Parathyroid adenoma (tissue), 2 donors: ENCODE measurements at regions not wholly inside any gene's neighbourhood (a gene's known extent, or its start where the extent isn't known, plus 50 kb on each side); places are given as distances from the start of the nearest gene placed in this dataset.

Experiments
- H2AFZ ChIP-seq: fragments of 300-600 bp; sonication (generic); one replicate; pipeline ENCODE4 v1.7.0; 2017; ENCODE audit warnings: antibody characterized with exemption, mild to moderate bottlenecking
- H3K27ac ChIP-seq: fragments of 300-600 bp; sonication (generic); one replicate; pipeline ENCODE4 v1.7.0; 2017
- H3K27me3 ChIP-seq: fragments of 300-600 bp; sonication (generic); one replicate; pipeline ENCODE4 v1.7.0; 2017; ENCODE audit warnings: low read length; ENCODE audit not compliant: control insufficient read depth, insufficient read depth
- H3K36me3 ChIP-seq: fragments of 300-600 bp; sonication (generic); one replicate; pipeline ENCODE4 v1.7.0; 2017; ENCODE audit warnings: low read length; ENCODE audit not compliant: control insufficient read depth, insufficient read depth
- H3K4me1 ChIP-seq: fragments of 300-600 bp; sonication (generic); one replicate; pipeline ENCODE4 v1.7.0; 2017; ENCODE audit warnings: control low read depth
- H3K4me2 ChIP-seq: fragments of 300-600 bp; sonication (generic); one replicate; pipeline ENCODE4 v1.7.0; 2017; ENCODE audit warnings: low read length
- H3K4me3 ChIP-seq: fragments of 300-600 bp; sonication (generic); one replicate; pipeline ENCODE4 v1.7.0; 2017; ENCODE audit warnings: low read depth, low read length
- H3K79me2 ChIP-seq: fragments of 300-600 bp; sonication (generic); one replicate; pipeline ENCODE4 v1.7.0; 2017; ENCODE audit warnings: control low read depth
- H3K9ac ChIP-seq: fragments of 300-600 bp; sonication (generic); one replicate; pipeline ENCODE4 v1.7.0; 2017; ENCODE audit warnings: mild to moderate bottlenecking
- H3K9me3 ChIP-seq: fragments of 300-600 bp; sonication (generic); one replicate; pipeline ENCODE4 v1.7.0; 2017; ENCODE audit warnings: low read length; ENCODE audit not compliant: control insufficient read depth
- TF ChIP-seq, protein P1 (sequence below): fragments of 300-600 bp; sonication (generic); IDR thresholded peaks from one replicate; pipeline ENCODE4 v1.7.0; 2017; ENCODE audit warnings: antibody characterized with exemption, mild to moderate bottlenecking
- donor health status: primary hyperparathyroidism.

DNA sequence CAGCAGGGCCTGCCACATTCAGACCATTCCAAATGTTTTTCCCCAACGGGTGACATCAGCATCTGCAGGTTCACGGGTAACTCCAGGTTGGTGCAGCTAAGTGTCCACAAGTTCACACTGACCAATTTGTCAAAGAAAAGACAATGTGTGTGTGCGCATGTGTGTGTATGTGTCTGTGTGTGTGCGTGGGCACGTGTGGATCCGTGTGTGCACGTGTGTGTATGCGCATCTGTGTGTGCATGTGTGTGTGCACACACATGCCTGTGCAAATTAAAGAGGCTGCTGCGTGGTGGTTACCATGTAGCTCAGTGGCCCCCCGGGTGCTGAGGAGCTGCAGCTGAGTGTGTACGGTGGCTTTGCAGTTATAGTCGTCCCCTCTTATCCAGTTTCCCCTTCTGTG lies 187.4 kb downstream of the TMEM18 start:
- no peaks in the 10 kb centered on the region for H3K4me1 ChIP-seq
- H3K36me3 ChIP-seq: no peaks in the 10 kb centered on the region
- TF ChIP-seq, protein P1, sequence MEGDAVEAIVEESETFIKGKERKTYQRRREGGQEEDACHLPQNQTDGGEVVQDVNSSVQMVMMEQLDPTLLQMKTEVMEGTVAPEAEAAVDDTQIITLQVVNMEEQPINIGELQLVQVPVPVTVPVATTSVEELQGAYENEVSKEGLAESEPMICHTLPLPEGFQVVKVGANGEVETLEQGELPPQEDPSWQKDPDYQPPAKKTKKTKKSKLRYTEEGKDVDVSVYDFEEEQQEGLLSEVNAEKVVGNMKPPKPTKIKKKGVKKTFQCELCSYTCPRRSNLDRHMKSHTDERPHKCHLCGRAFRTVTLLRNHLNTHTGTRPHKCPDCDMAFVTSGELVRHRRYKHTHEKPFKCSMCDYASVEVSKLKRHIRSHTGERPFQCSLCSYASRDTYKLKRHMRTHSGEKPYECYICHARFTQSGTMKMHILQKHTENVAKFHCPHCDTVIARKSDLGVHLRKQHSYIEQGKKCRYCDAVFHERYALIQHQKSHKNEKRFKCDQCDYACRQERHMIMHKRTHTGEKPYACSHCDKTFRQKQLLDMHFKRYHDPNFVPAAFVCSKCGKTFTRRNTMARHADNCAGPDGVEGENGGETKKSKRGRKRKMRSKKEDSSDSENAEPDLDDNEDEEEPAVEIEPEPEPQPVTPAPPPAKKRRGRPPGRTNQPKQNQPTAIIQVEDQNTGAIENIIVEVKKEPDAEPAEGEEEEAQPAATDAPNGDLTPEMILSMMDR: no peak
- no peak overlapping the region for H3K4me3 ChIP-seq
- H3K9me3 ChIP-seq: no peaks in the 10 kb centered on the region
- no peak overlapping the region for H3K27ac ChIP-seq
- no peak overlapping the region for H2AFZ ChIP-seq
- no peaks in the 10 kb centered on the region for H3K79me2 ChIP-seq
- no peak overlapping the region for H3K9ac ChIP-seq
- no peaks in the 10 kb centered on the region for H3K27me3 ChIP-seq
- no peak overlapping the region for H3K4me2 ChIP-seq

DNA sequence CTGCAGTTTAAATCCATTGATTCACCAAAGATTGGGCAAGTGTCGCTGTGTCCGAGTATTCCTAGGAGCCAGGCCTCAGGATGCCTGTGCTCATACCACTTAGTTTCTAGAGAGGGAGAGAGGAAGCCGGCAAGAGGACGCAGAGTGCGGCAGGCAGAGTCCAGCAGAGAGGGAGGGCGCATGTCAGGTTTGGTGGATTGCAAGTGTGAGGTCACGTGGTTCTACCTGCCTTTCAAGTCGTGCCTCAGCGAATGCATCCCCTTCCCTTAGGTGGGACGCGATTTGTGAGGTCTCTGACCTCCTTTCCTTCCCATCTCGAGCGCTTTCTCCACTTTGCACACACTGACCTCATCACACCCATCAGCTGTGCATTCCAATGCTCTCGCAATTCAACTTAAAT lies 188.1 kb downstream of the TMEM18 start:
- Histone ChIP-seq H3K4me1 (no peaks in the 10 kb centered on the region), H3K4me3 (no peak overlapping the region), H3K79me2 (no peaks in the 10 kb centered on the region), H3K27ac (no peak overlapping the region), H3K36me3 (no peaks in the 10 kb centered on the region), H3K27me3 (no peaks in the 10 kb centered on the region), H3K9ac (no peak overlapping the region), H2AFZ (no peak overlapping the region), H3K9me3 (no peaks in the 10 kb centered on the region), H3K4me2 (no peak overlapping the region)
- TF ChIP-seq, protein P1: no peak

DNA sequence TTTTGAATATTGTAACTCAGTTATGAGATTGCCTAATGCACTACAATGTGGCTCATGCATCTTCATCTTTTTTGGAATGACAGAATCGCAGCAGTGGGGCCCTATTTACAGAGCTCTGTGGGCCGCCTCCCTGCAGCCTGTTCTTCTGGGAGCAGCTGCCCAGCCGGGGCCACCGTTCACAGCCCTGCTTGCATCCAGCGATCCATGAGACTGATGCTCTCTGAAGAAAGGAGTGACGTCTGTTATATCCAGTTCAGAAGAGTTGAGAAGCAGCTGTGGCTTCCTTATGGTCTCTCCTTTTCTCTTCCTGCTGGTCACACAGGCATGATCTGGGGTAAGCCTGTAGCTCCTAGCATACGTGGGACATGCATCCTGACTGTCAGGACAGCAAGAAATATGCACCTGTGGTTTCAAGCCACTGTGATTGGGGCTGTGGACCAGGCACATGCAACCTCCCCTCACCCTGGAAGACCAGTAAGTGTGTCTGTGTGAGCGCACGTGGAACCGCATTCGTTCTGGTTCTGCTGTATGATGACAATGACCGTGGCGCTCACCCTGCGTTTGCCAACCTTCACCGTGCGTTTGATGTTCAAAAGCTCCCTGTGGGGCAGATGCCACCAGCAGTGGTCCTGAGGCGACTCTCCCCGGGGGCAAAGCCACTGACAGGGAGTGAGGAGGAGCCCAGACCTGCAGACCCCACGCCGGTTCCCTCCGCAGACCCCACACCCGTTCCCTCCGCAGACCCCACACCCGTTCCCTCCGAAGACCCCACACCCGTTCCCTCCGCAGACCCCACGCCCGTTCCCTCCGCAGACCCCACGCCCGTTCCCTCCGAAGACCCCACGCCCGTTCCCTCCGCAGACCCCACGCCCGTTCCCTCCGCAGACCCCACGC lies 189.8 kb downstream of the TMEM18 start:
- H3K4me2 ChIP-seq: no peak overlapping the region
- no peaks in the 10 kb centered on the region for H3K36me3 ChIP-seq
- no peak overlapping the region for H3K4me3 ChIP-seq
- H3K9me3 ChIP-seq: no peaks in the 10 kb centered on the region
- no peaks in the 10 kb centered on the region for H3K4me1 ChIP-seq
- TF ChIP-seq, protein P1: no peak
- no peak overlapping the region for H3K27ac ChIP-seq
- H3K79me2 ChIP-seq: no peaks in the 10 kb centered on the region
- H2AFZ ChIP-seq: no peak overlapping the region
- no peaks in the 10 kb centered on the region for H3K27me3 ChIP-seq
- H3K9ac ChIP-seq: no peak overlapping the region

DNA sequence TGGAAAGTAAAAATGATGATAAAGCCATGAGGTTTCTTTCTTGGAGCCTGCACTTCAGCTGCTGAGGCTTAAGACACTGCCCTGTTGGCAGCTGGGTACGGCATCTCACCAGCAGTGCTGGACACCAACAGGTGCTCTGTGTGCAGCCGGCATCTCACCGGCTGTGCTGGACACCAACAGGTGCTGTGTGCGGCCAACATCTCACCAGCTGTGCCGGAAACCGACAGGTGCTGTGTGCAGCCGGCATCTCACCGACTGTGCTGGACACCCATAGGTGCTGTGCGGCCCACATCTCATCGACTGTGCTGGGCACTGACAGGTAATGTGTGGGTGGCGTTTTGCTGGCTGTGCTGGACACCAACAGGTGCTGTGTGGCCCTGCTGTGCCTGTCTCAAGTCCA lies 190.8 kb downstream of the TMEM18 start:
- H2AFZ ChIP-seq: no peak overlapping the region
- no peak overlapping the region for H3K27ac ChIP-seq

More for the DNA sequence above, 190.8 kb downstream of the TMEM18 start:
- H3K36me3 ChIP-seq: no peaks in the 10 kb centered on the region
- H3K4me1 ChIP-seq: no peaks in the 10 kb centered on the region
- H3K4me2 ChIP-seq: no peak overlapping the region
- H3K9me3 ChIP-seq: no peaks in the 10 kb centered on the region
- no peaks in the 10 kb centered on the region for H3K27me3 ChIP-seq
- H3K9ac ChIP-seq: no peak overlapping the region
- TF ChIP-seq, protein P1: no peak
- H3K4me3 ChIP-seq: no peak overlapping the region
- H3K79me2 ChIP-seq: no peaks in the 10 kb centered on the region
